Natural killer cell treated with Interleukin-12 subunit alpha and Interleukin-12 subunit beta and Interleukin-15 and Interleukin-18, amount 100 ng/mL, for 72 hours (primary cell): ENCODE measurements at regions not wholly inside any gene's neighbourhood (a gene's known extent, or its start where the extent isn't known, plus 50 kb on each side); places are given as distances from the start of the nearest gene placed in this dataset.
"Not testable (repeated sequence)": the region's sequence is repeated elsewhere in the genome, so short reads cannot be mapped to it uniquely, and the experiment has no call there.

Source experiments
- ATAC-seq, 2 donors: fragments of 150-1000 bp; cut with Tn5 transposase in 1 of 2; sonication (Bioruptor Pico), chemical (Tn5 transposase) in 1 of 2; 2 replicates each; pipeline ENCODE4 v1.10.0; 2021
- DNase-seq: peaks from one replicate; pipeline ENCODE4 v3.0.0; 2022; ENCODE audit warnings: low spot score
- H3K27ac Mint-ChIP-seq, 2 donors: 1 replicate in 1 of 2; 2 replicates in 1 of 2; pipeline ENCODE4 v1.8.0; 2022; ENCODE audit warnings: mixed read lengths in 2 of 2, mild to moderate bottlenecking in 1 of 2, moderate library complexity in 1 of 2
- H3K27me3 Mint-ChIP-seq, 2 donors: 1 replicate in 1 of 2; 2 replicates in 1 of 2; pipeline ENCODE4 v1.8.0; 2022; ENCODE audit warnings: mixed read lengths in 2 of 2
- H3K36me3 Mint-ChIP-seq: one replicate; pipeline ENCODE4 v1.8.0; 2022; ENCODE audit warnings: mixed read lengths
- H3K4me1 Mint-ChIP-seq, 2 donors: 1 replicate in 1 of 2; 2 replicates in 1 of 2; pipeline ENCODE4 v1.8.0; 2022; ENCODE audit warnings: low read depth in 2 of 2, mixed read lengths in 2 of 2, mild to moderate bottlenecking in 1 of 2
- H3K4me3 Mint-ChIP-seq: one replicate; pipeline ENCODE4 v1.8.0; 2022; ENCODE audit warnings: mixed read lengths
- H3K9me3 Mint-ChIP-seq: 2 replicates; pipeline ENCODE4 v1.8.0; 2022; ENCODE audit warnings: mixed read lengths

DNA sequence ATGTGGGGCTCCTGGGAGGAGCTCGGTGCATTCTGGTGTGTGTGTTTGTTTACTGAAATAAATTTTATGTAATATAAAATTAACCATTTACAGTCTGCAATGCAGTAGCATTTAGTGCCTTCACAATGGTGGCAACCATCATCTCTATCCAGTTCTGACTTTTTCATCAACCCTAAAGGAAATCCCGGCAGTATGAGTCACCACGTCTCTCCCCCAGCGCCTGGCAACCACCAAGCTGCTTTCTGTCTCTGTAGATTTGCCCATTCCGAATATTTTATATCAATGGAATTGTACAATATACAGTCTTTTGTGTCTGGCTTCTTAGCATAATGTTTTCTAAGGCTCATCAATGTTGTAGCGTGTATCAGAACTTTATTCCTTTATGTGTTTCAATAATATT, 300.5 kb downstream of the MIAT start:
- Mint-ChIP-seq H3K36me3 (no peaks in the 10 kb centered on the region), H3K4me3 (no peak overlapping the region), H3K27me3 (peaks cover 31 to 70% of the 10 kb centered on the region in 2 donors), H3K27ac (no peak overlapping the region), H3K4me1 (no peaks in the 10 kb centered on the region), H3K9me3 (no peaks in the 10 kb centered on the region)
- no peak for ATAC-seq
- no peak for DNase-seq

DNA sequence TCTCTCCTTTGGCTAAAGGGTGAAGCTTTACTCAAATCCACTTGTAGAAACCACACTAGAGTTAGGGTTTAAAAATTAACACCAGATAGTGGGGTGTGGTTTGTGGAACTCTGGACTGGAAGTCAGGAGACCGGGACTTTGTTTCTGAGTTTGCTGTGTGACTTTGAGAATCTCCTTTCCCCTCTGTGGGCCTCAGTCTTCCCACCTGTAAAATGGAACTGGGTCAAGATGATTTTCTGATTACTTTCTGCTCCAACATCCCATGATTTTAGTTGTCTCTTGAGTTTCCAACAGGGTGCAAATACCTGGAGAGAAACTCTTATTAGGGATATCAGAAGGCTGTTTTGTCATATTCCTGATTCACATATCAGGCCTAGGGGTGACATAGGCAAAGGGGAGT, 301.0 kb downstream of the MIAT start:
- Mint-ChIP-seq H3K36me3 (no peaks in the 10 kb centered on the region), H3K27ac (no peak overlapping the region), H3K4me3 (no peak overlapping the region), H3K27me3 (peaks cover 26 to 65% of the 10 kb centered on the region in 2 donors), H3K9me3 (no peaks in the 10 kb centered on the region), H3K4me1 (no peaks in the 10 kb centered on the region)
- DNase-seq (no peak), ATAC-seq (no peak)

DNA sequence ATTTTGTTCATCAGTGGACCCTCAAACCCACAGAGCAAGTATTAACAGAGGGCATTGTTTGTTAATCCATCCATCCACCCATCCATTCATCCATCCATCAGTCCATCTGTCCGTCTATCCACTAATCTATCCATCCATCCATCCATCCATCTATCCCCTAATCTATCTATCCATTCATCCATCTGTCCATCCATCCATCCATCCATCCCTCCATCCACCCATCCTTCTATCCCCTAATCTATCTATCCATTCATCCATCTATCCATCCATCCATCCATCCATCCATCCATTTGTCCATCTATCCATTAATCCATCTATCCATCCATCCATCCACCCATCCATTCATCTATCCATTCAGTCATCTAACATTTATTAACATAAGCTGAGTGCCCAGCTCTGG, 307.3 kb downstream of the MIAT start:
- H3K27me3 Mint-ChIP-seq = peaks cover 10 to 33% of the 10 kb centered on the region in 2 donors

DNA sequence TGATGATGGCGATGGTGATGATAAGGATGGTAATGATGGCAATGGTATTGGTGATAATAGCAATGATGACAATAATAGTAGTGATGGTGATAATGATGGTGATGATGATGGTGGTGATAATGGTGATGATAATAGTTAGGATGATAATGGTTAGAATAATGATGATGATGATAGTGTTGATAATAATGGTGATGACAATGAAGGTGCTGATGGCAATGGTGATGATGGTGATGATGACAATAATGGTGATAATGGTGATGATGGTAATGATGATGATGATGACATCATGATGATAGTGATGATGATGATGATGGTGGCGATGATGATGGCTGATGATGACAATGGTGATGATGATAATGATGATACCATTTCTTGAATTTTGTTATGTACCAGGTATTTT, 309.9 kb downstream of the MIAT start:
- no peak for DNase-seq
- H3K27me3 Mint-ChIP-seq = peaks cover 11 to 21% of the 10 kb centered on the region in 2 donors
- peaks cover 6% of the 10 kb centered on the region for H3K9me3 Mint-ChIP-seq
- no peak overlapping the region for H3K27ac Mint-ChIP-seq
- H3K4me1 Mint-ChIP-seq = peaks cover 0 to 5% of the 10 kb centered on the region in 2 donors
- H3K36me3 Mint-ChIP-seq = peaks cover 5% of the 10 kb centered on the region
- ATAC-seq = no peak
- no peak overlapping the region for H3K4me3 Mint-ChIP-seq

More for the DNA sequence above, 307.3 kb downstream of the MIAT start:
- DNase-seq (no peak), ATAC-seq (no peak)
- H3K4me1 Mint-ChIP-seq = peaks cover 0 to 5% of the 10 kb centered on the region in 2 donors
- peaks cover 5% of the 10 kb centered on the region for H3K36me3 Mint-ChIP-seq
- H3K4me3 Mint-ChIP-seq = no peak overlapping the region
- no peak overlapping the region for H3K27ac Mint-ChIP-seq
- H3K9me3 Mint-ChIP-seq = peaks cover 6% of the 10 kb centered on the region

DNA sequence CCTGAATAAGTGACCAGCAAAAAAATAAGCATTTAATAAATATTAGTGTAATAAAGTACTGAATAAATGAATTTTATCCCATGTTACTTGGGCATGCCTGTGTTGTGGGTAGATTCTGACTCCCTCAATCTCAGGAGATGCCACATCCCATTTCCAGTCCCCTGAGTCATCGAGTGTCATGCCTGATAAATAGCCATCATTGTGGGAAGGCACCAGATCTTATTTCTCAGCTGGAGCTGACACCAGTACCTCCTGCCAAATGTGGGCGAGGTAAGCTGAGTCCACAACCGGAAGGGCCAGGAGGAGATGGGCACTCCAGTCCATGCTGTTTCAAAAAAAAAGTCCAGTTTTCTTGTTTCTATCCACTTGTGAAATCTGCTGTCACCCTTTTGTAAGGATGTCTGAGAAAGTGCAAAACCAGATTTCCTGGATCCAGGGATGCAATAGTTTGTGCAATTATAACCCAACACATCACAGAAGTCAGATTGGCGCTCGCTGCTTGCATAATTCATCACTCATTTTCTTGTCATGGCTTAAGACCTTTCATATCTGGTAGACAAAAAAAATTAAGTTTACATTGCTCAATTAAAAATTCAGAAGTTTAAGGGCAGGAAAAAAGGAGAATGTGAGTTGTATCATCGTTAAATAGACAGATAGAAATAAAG, 311.6 kb downstream of the MIAT start:
- Mint-ChIP-seq H3K4me1 (peaks cover 0 to 5% of the 10 kb centered on the region in 2 donors), H3K27ac (no peak overlapping the region), H3K36me3 (peaks cover 5% of the 10 kb centered on the region), H3K27me3 (peaks cover 12 to 17% of the 10 kb centered on the region in 2 donors), H3K9me3 (peaks cover 6% of the 10 kb centered on the region), H3K4me3 (no peak overlapping the region)
- DNase-seq (no peak), ATAC-seq (no peak)

DNA sequence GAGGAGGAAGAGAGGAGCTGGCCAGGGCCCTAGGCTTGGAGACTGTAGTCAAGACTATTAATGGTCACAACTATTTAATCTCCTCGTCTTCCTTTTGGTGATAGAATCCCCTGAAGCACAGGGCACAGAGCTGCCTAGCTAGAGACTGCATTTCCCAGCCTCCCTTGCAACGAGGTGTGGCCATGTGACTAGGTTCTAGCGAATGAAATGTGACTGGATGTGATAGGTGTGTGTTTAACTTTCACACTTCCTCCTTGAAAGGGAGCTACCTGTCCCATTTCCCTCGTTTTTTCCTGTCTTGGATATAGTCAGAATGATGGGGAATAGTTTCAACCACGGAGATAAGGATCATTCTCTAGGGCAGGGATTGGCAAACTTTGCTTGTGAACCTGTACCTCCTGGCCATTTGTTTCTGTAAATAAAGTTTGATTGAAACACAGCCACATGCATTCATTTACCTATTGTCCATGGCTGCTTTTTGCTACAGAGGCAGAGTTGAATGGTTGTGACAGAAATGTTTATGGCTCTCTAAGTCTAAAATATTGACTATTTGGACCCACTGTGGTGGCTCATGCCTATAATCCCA, 313.5 kb downstream of the MIAT start:
- Mint-ChIP-seq H3K9me3 (no peaks in the 10 kb centered on the region), H3K4me1 (no peaks in the 10 kb centered on the region), H3K36me3 (no peaks in the 10 kb centered on the region), H3K4me3 (no peak overlapping the region), H3K27me3 (peaks cover 8 to 9% of the 10 kb centered on the region in 2 donors), H3K27ac (no peak overlapping the region)
- ATAC-seq (no peak), DNase-seq (no peak)

DNA sequence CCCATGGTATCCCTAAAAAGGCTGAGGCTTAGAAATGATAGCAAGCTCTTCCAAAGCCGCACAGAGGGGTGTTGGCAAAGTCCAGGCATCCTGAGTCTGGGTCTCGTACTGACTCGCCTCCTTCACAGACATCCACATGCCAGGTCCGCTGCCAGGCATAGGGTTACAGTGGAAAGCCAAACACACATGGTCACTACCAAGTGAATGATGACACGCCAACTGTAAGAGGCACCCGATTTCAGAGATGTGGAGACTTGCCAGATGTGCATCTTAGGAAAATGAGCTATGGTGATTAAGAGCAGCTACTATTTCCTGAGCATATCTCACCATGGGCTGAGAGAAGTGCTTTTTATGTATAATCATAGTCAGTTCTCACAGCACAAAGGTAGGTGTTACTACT, 314.9 kb downstream of the MIAT start:
- ATAC-seq (no peak), DNase-seq (no peak)
- Mint-ChIP-seq H3K27me3 (peaks cover 8 to 9% of the 10 kb centered on the region in 2 donors), H3K4me1 (no peaks in the 10 kb centered on the region), H3K4me3 (no peak overlapping the region), H3K27ac (no peak overlapping the region), H3K9me3 (no peaks in the 10 kb centered on the region), H3K36me3 (no peaks in the 10 kb centered on the region)

DNA sequence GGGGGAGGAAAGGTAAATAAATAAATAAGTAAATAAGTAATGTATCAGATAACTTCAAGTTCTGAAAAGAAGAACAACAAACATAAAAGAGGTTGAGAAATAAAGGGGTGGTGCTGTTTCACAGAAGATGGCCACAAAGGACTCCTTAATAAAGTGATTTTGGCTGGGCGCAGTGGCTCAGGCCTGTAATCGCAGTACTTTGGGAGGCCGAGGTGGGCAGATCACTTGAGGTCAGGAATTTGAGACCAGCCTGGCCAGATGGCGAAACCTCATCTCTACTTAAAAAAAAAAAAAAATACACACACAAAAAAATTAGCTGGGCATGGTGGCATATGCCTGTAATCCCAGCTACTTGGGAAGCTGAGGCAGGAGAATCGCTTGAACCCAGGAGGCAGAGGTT, 315.5 kb downstream of the MIAT start:
- H3K4me3 Mint-ChIP-seq, H3K27ac Mint-ChIP-seq, H3K27me3 Mint-ChIP-seq, ATAC-seq, H3K36me3 Mint-ChIP-seq, H3K9me3 Mint-ChIP-seq, DNase-seq, H3K4me1 Mint-ChIP-seq: not testable (repeated sequence)

DNA sequence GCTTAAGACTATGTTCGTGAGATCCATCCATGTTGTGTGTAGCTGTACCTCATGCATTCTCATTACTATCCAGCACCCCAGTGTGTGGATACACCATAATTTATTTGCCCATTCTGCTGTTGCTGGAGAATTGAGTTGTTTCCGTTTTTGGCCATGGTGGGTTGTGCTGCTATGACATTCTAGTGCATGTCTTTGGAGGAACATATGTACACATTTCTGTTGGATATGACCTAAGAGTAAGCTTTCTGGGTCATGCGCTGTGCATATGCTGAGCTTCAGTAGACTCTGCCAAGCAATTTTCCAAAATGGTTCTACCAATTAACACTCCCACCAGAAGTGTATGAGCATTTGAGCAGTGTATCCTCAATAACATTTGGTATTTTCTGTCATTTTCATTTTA, 316.6 kb downstream of the MIAT start:
- DNase-seq (no peak), ATAC-seq (no peak)
- H3K4me3 Mint-ChIP-seq = no peak overlapping the region
- H3K36me3 Mint-ChIP-seq = no peaks in the 10 kb centered on the region
- H3K27me3 Mint-ChIP-seq = peaks cover 8 to 9% of the 10 kb centered on the region in 2 donors
- H3K27ac Mint-ChIP-seq = no peak overlapping the region
- no peaks in the 10 kb centered on the region for H3K9me3 Mint-ChIP-seq
- H3K4me1 Mint-ChIP-seq = no peaks in the 10 kb centered on the region

DNA sequence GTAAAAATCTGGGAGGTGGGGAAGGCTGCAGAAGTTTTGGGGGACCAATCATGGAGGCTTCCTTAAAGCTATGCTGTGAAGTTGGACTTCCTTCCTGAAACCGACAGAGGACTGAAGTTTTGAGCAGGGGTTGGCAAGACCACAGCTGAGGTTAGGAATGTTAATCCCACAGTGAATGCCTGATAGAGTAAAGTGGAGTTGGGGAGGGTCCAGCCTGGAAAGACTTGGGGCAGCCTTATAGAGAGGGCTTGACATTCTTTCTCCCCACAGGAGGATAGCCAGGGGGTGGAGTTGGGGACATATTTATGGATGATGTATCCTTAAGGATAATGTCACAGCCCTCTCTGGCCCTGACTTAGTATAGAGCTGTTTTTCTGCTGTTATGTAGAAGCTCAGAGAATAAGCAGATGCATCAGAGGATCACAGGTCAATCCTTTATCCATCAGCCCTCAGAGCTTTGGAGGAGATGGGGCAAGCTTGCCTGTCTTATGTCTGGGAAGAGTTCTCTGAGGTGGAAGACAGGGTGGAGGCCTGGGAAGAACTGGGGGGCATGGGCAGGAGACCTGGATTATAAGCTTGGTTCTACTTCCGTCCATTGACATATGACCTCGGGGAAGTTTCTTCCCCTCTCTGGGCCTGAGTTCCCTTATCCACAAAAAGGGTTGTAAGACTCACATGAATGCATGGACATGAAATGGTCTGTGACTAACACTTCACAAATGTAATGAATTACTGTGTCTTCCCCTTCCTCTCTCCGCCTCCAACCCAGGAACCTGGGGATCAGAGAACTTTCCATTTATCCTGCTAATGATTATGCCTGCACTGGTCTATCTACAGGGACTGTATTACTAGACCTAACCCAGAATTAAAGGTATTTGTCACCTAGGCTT, 317.8 kb downstream of the MIAT start:
- H3K27ac Mint-ChIP-seq = no peak overlapping the region
- H3K27me3 Mint-ChIP-seq = peaks cover 13 to 16% of the 10 kb centered on the region in 2 donors
- DNase-seq (no peak), ATAC-seq (no peak)
- no peaks in the 10 kb centered on the region for H3K9me3 Mint-ChIP-seq
- no peaks in the 10 kb centered on the region for H3K36me3 Mint-ChIP-seq
- H3K4me3 Mint-ChIP-seq = no peak overlapping the region
- H3K4me1 Mint-ChIP-seq = no peaks in the 10 kb centered on the region

DNA sequence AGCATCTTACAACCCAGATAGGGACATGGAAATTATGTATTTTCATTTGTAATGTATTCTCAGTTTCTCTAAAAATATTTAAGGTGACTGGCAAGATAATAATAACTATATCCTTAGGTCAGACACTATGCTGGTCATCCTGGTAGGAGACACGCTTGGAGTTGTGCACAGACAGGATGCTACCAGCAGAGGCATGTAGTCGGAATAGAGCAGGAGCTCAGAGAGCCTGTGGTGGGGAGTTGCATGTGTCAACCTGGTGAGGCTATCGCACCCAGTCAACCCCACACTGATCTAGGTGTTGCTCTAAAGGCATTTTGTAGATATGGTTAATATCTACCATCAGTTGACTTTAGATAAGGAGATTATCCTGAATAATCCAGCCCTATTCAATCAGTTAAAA, 318.5 kb downstream of the MIAT start:
- Mint-ChIP-seq H3K27ac (no peak overlapping the region), H3K36me3 (no peaks in the 10 kb centered on the region), H3K27me3 (peaks cover 16 to 21% of the 10 kb centered on the region in 2 donors), H3K9me3 (no peaks in the 10 kb centered on the region), H3K4me1 (no peaks in the 10 kb centered on the region), H3K4me3 (no peak overlapping the region)
- ATAC-seq (no peak), DNase-seq (no peak)

DNA sequence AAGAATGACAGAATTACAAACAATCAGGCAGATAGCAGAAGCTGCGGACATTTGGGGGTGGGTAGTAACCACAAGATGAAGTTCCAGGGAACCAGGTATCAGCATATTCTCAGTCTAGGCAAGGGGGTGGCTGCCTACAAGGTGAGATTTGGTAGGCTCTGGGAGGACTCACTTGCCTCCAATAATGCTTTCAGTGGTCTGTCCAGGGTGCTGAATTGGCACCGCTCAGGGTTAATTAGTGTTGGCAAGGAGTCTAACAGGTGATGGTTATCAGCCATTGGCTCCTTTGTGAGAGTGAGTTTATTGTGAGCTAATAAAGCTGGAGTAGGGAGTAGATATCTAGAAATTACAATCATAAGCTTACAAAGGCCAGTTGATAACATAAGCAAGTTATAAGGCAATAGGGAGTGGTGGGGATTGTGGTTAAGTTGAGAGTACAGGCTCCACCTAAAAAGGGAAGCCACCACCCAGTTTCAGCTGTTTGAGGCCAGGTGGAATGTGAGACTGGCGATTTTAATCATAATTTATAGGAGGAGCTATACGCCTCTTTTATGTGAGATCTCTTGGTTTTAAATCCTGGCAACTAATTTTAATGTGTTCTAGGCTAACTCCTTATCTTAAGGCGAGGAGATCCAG, 320.5 kb downstream of the MIAT start:
- Mint-ChIP-seq H3K4me3 (no peak overlapping the region), H3K27me3 (peaks cover 15 to 17% of the 10 kb centered on the region in 2 donors), H3K4me1 (no peaks in the 10 kb centered on the region), H3K36me3 (no peaks in the 10 kb centered on the region), H3K9me3 (no peaks in the 10 kb centered on the region), H3K27ac (no peak overlapping the region)
- no peak for ATAC-seq
- DNase-seq = no peak

DNA sequence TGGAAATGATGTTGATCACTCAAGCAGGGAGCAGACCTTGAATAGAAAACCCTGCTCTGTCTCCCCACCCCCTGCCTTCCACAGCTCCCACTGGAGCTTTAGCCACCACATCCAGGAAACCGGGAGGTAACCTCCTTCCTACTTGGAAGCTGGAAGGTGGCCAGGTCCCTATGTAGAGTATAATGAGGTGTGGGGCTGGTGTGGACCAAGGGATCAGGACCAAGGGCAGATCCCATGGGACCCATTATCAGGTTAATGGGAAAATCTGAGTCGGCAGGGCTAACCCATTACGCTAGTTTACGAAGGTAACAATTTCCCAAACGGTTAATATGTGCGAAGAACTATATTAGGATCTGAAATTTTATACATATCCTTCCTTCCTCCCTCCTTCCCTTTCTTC, 321.9 kb downstream of the MIAT start:
- H3K9me3 Mint-ChIP-seq = no peaks in the 10 kb centered on the region
- no peak overlapping the region for H3K27ac Mint-ChIP-seq
- peaks cover 14 to 16% of the 10 kb centered on the region in 2 donors for H3K27me3 Mint-ChIP-seq
- ATAC-seq (no peak), DNase-seq (no peak)
- no peak overlapping the region for H3K4me3 Mint-ChIP-seq
- H3K4me1 Mint-ChIP-seq = no peaks in the 10 kb centered on the region
- no peaks in the 10 kb centered on the region for H3K36me3 Mint-ChIP-seq

DNA sequence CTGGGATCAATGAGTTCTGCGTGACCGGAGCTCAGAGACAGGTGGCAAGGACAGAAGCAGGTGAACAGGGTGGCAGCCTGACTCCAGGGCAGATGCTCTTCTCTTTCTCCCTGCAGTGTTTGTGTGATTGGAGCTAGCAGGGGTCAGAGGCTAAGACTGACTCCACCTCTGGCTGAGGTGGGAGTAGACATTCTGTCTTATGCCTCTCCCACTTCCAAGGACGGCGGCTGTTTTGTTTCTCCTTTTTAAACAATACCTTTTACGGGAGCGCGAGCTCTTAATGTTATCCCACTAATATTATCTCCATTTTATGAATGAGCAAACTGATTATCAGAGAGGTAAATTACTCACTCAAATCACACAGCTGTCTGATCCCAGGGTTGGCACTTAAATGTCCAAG, 323.7 kb downstream of the MIAT start:
- ATAC-seq = no peak
- Mint-ChIP-seq H3K4me3 (no peak overlapping the region), H3K27me3 (peaks cover 19 to 32% of the 10 kb centered on the region in 2 donors), H3K9me3 (no peaks in the 10 kb centered on the region), H3K27ac (no peak overlapping the region), H3K36me3 (no peaks in the 10 kb centered on the region), H3K4me1 (no peaks in the 10 kb centered on the region)
- no peak for DNase-seq
